K562 (cell line): ENCODE measurements at regions not wholly inside any gene's neighbourhood (a gene's known extent, or its start where the extent isn't known, plus 50 kb on each side); places are given as distances from the start of the nearest gene placed in this dataset.

ENCODE experiments used
- GATAD2B ChIP-seq: fragments of 450-650 bp; IDR thresholded peaks from 2 replicates; pipeline ENCODE4 v1.6.1; 2017; ENCODE audit warnings: mild to moderate bottlenecking, borderline replicate concordance
- HMGN3 ChIP-seq: IDR thresholded peaks from 2 replicates; pipeline ENCODE4 v1.6.1; 2011; ENCODE audit warnings: borderline replicate concordance, low read depth, mild to moderate bottlenecking, mixed read lengths, low read length; ENCODE audit not compliant: insufficient read length; ENCODE audit errors: extremely low read depth
- KLF6 ChIP-seq: fragments of 250-450 bp; sonication (Bioruptor Pico); IDR thresholded peaks from 2 replicates; pipeline ENCODE4 v1.4.0; 2020; ENCODE audit warnings: mild to moderate bottlenecking, moderate library complexity, borderline replicate concordance
- MTA2 ChIP-seq: fragments of 450-650 bp; IDR thresholded peaks from 2 replicates; pipeline ENCODE4 v1.6.1; 2016; ENCODE audit warnings: low read depth
- NCOA6 ChIP-seq: fragments of 450-650 bp; IDR thresholded peaks from 2 replicates; pipeline ENCODE4 v1.6.1; 2017; ENCODE audit warnings: mild to moderate bottlenecking
- NEUROD1 ChIP-seq: fragments of 150-350 bp; IDR thresholded peaks from 2 replicates; pipeline ENCODE4 v1.6.1; 2014; ENCODE audit warnings: borderline replicate concordance, low read length, low read depth; ENCODE audit not compliant: partially characterized antibody
- PHF8 ChIP-seq: fragments of 200-600 bp; sonication (generic); IDR thresholded peaks from 2 replicates; pipeline ENCODE4 v1.6.1; 2012; ENCODE audit warnings: mixed run types, mild to moderate bottlenecking, inconsistent platforms, low read length, moderate library complexity, borderline replicate concordance
- SIN3B ChIP-seq: fragments of 450-650 bp; IDR thresholded peaks from 2 replicates; pipeline ENCODE4 v1.6.1; 2017; ENCODE audit warnings: low read depth, mild to moderate bottlenecking, moderate library complexity
- ZNF134 ChIP-seq: fragments of 250-450 bp; sonication (Bioruptor Pico); conservative IDR thresholded peaks from 2 replicates; pipeline ENCODE4 v1.4.0; 2020
- TF ChIP-seq, protein P1 (sequence below), 3 experiments: fragments of 200-800 bp in 1 of 3; sonication (Bioruptor generic) in 1 of 3; sonication (generic) in 1 of 3; formaldehyde crosslinking in 1 of 3; IDR thresholded peaks; 2 replicates each; pipeline versions ENCODE4 v1.6.1 to v1.8.0; 2016 to 2022; ENCODE audit warnings: mild to moderate bottlenecking in 2 of 3, missing compliant biosample characterization in 2 of 3, missing genetic modification characterization in 2 of 3, missing genetic modification reagents in 1 of 3
- TF ChIP-seq, protein P2 (sequence below): fragments of 450-650 bp; IDR thresholded peaks from 2 replicates; pipeline ENCODE4 v1.6.1; 2014; ENCODE audit warnings: low read depth, mild to moderate bottlenecking, moderate library complexity, borderline replicate concordance

- TF ChIP-seq, protein P1, sequence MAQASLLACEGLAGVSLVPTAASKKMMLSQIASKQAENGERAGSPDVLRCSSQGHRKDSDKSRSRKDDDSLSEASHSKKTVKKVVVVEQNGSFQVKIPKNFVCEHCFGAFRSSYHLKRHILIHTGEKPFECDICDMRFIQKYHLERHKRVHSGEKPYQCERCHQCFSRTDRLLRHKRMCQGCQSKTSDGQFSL (CRISPR knock-in tag; IDR thresholded peaks at IDR 0.05): no peak
- TF ChIP-seq, protein P1 (tag; IDR thresholded peaks at IDR 0.05): no peak
- TF ChIP-seq NCOA6 (no peak), HMGN3 (no peak), NEUROD1 (no peak), SIN3B (no peak), PHF8 (no peak), GATAD2B (no peak), KLF6 (CRISPR knock-in tag) (no peak), ZNF134 (CRISPR knock-in tag) (no peak), MTA2 (no peak)
- TF ChIP-seq, protein P2, sequence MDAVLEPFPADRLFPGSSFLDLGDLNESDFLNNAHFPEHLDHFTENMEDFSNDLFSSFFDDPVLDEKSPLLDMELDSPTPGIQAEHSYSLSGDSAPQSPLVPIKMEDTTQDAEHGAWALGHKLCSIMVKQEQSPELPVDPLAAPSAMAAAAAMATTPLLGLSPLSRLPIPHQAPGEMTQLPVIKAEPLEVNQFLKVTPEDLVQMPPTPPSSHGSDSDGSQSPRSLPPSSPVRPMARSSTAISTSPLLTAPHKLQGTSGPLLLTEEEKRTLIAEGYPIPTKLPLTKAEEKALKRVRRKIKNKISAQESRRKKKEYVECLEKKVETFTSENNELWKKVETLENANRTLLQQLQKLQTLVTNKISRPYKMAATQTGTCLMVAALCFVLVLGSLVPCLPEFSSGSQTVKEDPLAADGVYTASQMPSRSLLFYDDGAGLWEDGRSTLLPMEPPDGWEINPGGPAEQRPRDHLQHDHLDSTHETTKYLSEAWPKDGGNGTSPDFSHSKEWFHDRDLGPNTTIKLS: no peak
Observed at GRCh38 chr2:238652053-238652770, 195.7 kb upstream of the TWIST2 start (continued).
